NCI-H2227 (cell line): ENCODE measurements at regions not wholly inside any gene's neighbourhood (a gene's known extent, or its start where the extent isn't known, plus 50 kb on each side); places are given as distances from the start of the nearest gene placed in this dataset.
"Not testable (repeated sequence)": the region's sequence is repeated elsewhere in the genome, so short reads cannot be mapped to it uniquely, and the experiment has no call there.

Experiments used
- DNase-seq: peaks from one replicate; lab custom pipeline; 2025; ENCODE audit not compliant: unreplicated experiment; lab: John Stamatoyannopoulos, UW

DNA sequence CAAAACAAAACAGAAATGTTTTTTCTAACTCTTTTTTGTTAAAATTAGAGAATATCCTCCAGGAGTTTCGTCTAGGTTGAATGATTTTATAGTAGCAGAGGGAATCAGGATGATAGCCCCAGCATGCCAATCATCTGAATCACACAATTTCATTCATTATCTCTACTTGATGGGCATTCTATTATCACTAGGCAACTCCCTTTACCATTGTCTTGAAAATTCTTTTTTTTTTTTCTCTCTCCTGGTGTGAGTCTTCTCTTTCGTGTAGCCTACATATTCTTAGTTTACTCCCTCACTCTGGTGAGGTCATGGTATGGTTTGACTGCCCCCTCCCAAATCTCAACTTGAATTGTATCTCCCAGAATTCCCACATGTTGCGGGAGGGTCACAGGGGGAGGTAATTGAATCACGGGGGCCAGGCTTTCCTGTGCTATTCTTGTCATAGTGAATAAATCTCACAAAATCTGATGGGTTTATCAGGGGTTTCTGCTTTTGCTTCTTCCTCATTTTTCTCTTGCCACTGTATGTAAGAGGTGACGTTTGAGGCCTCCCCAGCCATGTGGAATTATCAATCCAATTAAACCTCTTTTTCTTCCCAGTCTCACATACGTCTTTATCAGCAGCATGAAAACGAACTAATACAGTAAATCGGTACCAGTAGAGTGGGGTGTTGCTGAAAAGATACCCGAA, 105.0 kb downstream of the OTUD1 start:
- no peak for DNase-seq

DNA sequence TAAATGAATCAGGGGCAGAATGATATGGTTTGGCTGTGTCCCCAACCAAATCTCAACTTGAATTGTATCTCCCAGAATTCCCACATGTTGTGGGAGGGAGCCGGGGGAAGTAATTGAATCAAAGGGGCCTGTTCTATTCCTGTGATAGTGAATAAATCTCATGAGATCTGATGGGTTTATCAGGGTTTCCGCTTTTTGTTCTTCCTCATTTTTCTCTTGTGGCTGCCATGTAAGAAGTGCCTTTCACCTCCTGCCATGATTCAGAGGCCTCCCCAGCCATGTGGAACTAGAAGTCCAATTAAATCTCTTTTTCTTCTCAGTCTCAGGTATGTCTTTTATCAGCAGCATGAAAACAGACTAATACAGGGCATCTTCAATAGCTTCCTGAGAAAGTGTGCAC, 107.0 kb downstream of the OTUD1 start:
- DNase-seq: not testable (repeated sequence)

DNA sequence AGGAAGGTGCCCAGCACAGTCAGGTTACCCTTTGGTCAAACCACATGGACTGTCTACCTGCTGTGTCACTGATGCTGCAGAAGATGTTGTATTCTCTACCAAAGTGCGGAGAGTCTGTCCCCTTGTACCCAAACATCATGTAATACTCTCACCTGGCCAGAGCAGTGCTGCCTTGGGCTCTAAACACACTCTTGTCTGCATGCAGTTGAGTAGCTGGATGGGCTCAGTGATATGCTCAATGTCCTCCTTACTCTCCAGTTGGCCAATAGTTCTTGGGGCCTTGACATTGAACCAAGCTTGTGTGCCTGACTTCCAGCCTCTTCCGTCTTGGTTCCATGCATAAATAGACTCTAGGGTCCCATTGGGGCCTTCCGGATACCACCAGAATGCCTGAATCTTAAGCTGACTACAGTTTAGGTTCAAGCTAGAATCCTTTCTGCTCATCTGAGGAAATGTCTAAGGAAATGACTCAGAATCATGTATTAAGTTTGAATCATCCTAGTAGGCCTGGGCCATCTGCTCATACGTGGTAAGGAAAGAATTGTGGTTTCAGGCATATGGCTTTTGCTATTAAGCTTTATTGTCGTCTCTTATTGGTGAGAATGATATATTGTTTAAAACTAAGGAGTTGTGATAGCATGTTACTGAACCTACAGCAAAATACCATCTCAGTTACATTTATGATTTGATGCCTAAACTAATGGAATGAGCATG, 118.0 kb downstream of the OTUD1 start:
- DNase-seq: no peak

DNA sequence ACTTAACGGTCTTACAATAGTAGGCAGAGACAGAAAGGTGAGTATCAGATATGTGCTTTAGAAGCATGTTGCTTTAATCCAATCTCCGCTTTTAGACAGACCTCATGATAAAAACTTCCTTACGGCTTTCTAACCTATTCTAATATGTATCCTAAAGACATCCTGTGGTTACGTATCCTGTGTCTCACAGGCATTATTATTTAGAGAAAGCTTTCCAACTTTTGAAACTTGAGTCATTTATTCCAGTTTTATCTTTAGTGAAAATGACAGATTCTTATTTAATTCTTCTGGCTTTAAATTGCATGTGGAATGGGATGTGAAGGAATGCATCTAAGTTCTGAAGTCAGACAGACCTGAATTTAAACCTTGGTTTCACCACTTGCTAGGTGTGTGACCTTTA, 118.9 kb downstream of the OTUD1 start:
- no peak for DNase-seq

DNA sequence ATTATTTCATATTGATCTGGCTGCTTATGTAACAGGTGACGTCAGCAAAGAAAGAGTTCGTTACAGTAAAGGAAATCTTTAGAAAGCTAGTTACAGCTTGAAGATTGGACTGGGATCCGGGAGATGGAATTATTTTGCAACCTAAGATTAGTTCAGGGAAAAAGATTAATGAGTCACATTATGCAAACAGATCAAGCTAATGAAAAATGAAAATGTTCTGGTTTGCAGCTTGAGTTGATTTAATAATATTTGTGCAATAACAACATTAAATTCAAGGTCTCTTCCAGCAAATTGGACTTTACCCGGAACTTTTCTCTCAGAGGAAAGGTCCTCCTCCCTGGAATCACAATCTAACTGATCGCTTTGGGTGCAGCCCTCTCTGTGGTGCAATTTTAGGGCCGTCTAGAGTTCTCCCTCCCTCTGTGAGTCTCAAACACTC, 119.5 kb downstream of the OTUD1 start:
- DNase-seq: no peak

DNA sequence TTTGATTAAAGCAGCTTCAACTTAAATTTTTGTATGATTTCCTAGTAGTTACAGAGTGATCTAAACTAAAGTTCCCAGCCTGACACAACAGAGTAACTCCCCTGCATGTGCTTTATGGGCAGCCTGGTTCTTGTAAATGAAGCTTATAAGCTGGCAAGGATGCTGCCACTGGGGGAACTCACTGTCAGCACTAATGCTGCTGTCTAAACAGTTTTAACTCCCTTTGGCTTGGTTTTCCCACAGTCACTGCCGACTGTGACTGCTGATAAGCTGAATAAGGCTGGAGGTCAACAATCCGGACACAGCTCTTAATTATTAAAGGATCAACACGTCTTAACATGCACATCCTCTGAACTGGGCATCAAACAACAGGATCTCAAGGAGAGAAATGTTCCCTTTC, 130.1 kb downstream of the OTUD1 start:
- no peak for DNase-seq

DNA sequence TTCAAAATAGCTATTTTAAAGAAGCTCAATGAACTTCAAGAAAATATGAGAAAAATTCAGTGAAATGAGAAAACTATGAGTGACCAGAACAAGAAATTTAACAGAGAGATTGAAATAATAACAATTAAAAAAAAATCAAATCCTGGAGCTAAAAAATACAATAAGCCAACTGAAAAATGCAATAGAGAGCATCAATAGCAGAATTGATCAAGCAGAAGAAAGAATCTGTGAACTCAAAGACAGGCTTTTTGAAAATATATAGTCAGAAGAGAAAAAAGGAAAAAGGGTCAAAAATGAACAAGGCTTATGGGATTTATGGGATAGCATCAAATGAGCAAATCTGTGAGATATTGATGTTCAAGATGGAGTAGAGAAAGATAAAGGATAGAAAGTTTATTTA, 133.0 kb downstream of the OTUD1 start:
- no peak for DNase-seq

DNA sequence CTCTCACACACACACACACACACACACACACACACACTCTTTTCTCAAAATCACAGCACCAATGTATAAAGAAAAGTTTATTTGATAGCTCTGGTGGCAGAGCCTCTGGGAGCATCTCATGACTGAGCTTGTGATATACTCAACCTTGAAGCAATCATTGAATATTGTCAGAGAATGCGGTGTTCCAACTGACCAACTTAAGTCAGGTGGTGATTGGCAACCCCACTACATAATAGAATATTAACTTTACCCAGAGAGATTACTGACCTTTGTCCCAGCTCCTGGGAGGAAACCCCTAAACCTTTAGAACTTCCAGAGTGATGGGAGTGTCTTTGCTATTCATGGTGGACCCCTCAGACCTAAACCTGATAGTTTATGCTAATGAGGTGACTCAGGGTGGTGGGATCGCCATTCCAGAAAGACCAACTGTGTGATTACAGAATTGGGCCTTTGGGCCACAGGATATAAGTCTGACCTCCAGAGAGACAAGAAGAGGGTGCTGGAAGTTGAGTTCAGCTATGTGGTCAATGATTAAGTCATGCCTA, 143.1 kb downstream of the OTUD1 start:
- DNase-seq: no peak

DNA sequence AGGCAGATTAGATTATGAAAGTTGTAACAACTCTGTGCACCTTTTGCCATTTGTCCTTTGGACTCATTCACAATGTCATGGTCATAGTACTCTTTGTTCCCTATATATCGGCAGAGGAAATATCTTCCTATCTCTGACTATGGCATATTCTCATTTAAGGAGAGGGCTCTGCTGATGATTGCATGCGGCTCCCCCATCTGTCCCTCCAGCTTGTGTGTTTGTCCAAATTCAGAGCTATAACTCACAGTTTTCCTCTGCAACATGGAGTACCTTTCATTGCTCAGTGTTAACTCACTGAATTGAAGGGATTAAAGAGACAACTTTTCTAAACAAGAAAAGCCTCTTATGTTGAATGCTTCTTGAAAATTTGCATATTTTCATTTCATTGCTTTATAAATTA, 145.5 kb downstream of the OTUD1 start:
- DNase-seq: no peak

DNA sequence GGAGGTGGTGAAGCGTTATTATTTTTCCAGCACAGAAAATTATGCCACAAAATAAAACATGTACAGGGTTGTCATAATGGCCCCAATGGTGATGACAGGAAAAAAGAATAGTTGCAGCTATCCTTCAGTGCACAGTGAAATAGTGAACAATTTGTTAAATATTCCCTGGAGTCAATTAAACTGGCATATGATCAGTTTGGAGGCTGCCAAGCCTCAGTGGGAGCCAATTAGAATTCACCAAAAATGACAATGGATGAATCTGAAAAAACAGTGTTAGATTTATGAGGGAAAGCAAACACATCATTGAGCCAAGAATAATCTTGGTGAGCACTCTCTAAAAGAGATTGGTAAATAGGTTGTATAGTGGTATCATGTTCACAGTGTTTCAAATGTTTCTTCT, 146.3 kb downstream of the OTUD1 start:
- DNase-seq: no peak

DNA sequence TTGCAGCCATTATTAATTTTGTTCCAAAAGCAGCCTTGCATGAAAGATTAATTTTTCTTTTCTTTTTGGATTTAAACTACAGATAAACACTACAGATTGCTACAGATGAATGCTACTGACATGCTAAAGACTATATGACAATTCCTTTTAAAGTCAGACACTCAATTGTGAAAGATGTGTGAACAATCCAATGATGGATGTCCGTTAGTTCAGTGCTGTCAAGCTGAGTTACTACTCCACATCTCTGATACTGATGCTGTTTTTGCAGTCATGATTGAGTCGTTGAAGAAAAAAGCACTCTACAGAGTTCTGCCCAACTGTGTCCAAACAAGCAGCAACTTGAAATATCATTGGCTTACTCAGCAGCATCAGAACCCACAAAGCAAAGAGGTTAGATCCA, 146.8 kb downstream of the OTUD1 start:
- DNase-seq: no peak

DNA sequence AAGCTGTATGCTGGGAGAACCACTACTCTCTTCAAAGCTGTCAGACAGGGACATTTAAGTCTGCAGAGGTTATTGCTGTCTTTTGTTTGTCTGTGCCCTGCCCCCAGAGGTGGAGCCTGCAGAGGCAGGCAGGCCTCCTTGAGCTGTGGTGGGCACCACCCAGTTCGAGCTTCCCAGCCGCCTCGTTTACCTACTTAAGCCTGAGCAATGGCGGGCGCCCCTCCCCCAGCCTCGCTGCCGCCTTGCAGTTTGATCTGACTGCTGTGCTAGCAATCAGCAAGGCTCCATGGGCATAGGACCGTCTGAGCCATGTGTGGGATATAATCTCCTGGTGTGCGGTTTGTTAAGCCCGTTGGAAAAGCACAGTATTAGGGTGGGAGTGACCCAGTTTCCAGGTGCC, 156.4 kb downstream of the OTUD1 start:
- not testable (repeated sequence) for DNase-seq

DNA sequence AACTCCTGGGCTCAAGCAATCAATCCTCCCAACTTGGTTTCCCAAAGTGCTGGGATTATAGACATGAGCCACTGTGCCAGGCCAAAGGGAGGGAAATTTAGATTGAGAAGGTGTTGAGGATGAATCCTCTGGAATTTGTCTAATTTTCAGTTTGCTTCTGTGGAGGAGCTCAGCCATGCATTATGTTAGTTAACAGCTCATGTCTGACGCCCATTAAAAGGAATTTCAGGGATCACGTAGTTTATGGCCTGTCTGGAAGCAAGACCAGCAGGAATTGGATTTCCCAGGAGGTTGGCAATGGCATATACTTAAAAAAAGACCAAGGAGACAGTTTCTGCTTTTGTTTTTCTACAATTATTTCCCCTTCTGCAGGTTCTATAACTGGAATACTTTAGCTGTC, 165.7 kb downstream of the OTUD1 start:
- no peak for DNase-seq

DNA sequence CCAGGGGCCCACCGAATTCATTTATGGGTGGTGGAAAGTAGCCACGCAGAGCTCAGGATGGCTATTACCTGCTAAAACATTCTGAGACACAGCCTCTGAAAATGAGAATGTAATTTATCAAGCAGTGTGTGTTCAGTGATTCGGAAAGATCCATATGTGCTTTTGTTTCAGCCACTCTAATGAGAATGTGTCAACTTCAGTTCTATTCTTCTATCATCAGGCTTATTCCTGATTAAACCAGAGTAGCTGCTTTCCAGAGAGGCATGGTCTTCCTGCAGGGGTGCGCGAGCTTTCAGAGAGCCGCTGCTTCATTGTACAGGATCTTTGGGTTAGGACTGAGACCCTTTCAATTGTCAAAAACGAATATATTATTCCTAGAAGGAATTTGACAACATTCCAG, 167.6 kb downstream of the OTUD1 start:
- DNase-seq: no peak

DNA sequence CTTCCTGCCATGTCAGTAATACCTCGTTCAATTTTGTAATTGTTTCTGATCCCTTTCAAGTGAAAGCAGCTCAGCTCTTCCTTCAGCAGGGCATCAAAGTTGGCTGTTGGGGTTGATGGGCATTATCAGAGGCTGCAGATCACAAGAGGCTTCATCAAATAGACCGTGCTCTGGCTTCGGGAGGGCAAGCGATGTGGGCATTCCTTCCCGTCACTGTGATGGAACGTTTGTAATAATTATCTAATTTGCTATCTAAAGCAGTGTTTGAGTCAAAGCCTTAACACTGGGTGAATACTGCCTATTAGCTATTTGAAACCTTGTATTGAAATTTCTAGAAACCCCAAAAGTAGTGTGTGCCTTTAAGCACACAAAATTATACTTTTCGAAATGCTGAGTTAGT, 170.1 kb downstream of the OTUD1 start:
- DNase-seq: no peak

DNA sequence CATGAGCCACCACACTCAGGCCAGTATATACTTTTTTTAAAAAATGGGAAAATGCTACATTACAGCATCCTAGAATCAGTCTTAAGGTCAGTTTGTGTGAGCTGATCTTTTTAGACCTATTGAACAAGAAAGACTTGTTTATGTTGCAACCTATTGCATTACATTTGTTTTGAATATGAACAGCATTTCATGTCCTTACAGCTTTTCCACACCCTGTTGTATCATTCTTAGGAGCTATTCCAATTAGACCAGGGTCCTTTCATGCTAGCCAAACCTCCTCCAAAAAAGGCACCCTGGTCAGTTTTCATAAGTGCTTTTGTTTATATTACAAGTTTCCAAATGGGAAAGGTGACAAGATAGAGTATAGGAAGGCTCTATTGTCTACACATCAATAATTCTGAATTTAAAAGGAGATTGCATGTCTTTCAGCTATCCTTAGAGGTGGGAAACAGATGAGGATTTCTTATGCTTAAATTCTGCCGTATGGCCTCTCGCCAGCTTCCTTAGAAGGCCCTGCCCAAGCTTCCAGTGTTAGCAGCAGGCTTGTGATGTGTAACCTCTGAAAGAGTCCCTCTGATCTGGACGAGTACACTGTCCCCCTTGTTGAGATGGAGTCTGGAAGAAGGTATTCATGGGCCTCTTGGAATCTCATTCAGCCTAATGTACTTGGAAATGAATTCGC, 171.9 kb downstream of the OTUD1 start:
- no peak for DNase-seq

DNA sequence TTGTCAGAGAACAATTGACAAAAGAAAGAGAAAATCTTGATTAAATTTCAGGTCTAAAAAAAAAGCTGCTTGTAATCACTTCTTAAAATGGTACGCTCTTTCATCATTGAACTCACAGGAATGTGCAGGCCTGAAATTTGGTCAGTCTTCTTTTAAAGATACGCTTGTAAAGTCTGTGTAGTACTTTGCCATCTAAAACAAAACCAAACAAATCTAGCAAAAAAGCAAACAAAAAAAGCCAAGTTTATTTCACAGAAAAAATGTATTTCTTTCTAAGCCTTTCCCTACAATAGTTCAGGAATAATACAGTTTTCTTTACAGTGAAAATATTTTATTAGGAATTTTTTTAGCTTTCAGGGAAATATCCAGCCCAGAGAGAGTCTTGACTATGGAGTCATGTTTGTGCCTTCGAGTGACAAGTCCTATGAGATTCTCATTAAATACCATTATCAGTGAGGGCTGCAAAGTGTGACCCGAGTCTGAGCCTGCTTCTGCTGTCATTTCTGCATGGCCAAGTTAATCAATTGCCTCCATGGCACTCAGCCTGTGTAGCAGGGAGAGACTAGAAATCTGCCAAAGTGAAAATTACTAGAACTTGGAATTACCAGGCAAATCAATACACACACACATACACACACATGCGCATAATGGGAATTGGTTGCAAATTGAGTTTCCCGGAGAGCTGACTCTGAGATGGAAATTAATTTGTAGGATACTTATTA, 172.6 kb downstream of the OTUD1 start:
- DNase-seq: no peak

DNA sequence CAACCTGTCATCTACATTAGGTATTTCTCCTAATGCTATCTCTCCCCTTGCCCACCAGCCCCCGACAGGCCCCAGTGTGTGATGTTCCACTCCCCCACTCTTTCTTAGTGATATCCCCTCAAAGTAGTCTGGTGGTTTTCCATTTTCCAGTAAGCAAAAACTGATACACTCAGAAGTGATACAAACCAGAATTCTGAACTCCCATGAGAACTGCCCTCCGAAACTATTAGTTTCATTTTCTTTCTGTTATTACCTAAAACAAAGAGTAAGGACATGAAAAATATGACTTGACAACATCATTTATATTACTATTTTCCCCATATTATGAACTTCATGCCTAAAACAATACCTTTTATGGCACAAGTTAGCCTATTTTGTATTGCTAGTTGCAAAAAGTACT, 175.0 kb downstream of the OTUD1 start:
- no peak for DNase-seq

DNA sequence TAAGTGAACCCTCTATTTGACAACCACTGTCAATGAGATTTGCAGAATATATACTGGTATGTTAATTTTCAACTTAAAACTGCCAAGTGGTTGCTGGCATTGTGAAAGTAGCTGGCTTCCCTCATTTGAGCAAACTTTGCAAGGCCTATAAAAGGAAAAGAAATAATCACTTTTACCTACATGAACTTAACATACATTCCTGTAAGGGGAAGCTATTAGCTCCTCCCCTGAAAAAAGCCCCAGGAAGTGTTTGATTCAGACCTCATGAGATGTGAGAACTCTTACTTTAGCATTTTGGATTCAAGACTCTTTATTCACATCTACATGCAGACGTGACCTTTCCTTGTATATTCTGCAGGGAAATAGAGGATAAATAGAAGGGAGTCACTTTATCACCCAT, 175.6 kb downstream of the OTUD1 start:
- no peak for DNase-seq

DNA sequence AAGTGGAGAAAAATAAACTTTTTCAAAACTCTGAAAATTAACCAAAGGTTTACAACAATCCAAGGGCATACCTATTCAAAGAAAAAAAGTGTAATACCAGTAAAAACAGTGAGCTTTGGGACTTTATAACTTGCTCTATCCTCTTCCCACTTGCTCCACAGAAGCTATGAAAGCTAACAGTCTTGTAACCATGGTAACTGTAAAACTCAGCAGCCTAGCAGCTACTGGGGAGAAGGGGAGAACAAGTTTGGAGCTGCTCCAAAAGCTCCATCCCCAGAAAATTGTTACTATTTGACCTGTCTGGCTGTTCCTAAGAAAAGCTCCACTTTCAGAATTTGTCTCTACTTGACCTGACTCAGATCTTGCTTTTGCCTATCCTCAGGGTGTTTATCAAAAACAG, 191.5 kb downstream of the OTUD1 start:
- no peak for DNase-seq

DNA sequence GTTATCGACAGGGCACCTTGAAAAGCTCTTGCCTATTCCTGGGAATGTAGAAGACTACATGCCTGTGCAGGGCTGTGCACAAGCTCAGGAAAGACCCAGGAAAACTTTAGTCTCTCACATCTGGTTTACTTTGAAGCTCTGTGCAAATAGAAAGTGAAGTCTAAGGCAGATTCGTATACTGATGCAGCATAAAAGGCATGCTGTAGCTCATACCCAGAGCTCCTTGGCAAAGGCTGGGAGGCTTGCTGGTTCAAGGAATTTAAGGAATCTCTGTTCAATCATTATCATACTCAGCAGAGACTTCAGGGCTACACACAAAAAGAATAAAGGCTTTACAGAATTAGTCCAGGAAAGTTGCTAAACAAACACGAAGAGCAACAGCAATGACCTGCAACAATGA, 192.0 kb downstream of the OTUD1 start:
- no peak for DNase-seq
